GM23338 (cell line): ENCODE measurements at regions not wholly inside any gene's neighbourhood (a gene's known extent, or its start where the extent isn't known, plus 50 kb on each side); places are given as distances from the start of the nearest gene placed in this dataset.

ENCODE experiments used
- CTCF ChIP-seq, 2 experiments: fragments of 200-600 bp in 1 of 2; sonication (generic) in 1 of 2; conservative IDR thresholded peaks; 2 replicates each; pipeline versions ENCODE4 v1.5.1 to v1.6.1; 2016 to 2017; ENCODE audit warnings: antibody characterized with exemption in 2 of 2, low read depth in 2 of 2, mild to moderate bottlenecking in 2 of 2, moderate library complexity in 1 of 2
- ETS1 ChIP-seq: IDR thresholded peaks from 2 replicates; pipeline ENCODE4 v1.6.1; 2016; ENCODE audit warnings: antibody characterized with exemption
- EZH2 ChIP-seq: fragments of 200-600 bp; sonication (generic); IDR thresholded peaks from one replicate; pipeline ENCODE4 v1.8.0; 2017; ENCODE audit warnings: antibody characterized with exemption, mild to moderate bottlenecking, low read depth; ENCODE audit not compliant: unreplicated experiment
- NANOG ChIP-seq: IDR thresholded peaks from 2 replicates; pipeline ENCODE4 v1.6.1; 2016; ENCODE audit warnings: antibody characterized with exemption, borderline replicate concordance
- POLR2AphosphoS5 ChIP-seq: IDR thresholded peaks from 2 replicates; pipeline ENCODE4 v1.6.1; 2016; ENCODE audit warnings: antibody characterized with exemption, low read depth
- REST ChIP-seq: IDR thresholded peaks from one replicate; pipeline ENCODE4 v1.6.1; 2018; ENCODE audit warnings: antibody characterized with exemption; ENCODE audit not compliant: unreplicated experiment
- ZNF331 ChIP-seq: fragments of 250-450 bp; sonication (Bioruptor Pico); IDR thresholded peaks from 2 replicates; pipeline ENCODE4 v1.5.0; 2020; ENCODE audit warnings: low read depth, mild to moderate bottlenecking, moderate library complexity

- TF ChIP-seq CTCF (conservative IDR thresholded peaks at IDR 0.05; ENCODE audit: low read depth in 2 of 2) (no peak), EZH2 (no peak), POLR2AphosphoS5 (no peak), ETS1 (no peak), REST (no peak), ZNF331 (CRISPR knock-in tag) (no peak), NANOG (no peak)
These were observed 1146.8 kb downstream of the UQCRFS1 start for GRCh38 chr19:28066161-28066560.
